ENCODE measurements at regions not wholly inside any gene's neighbourhood (a gene's known extent, or its start where the extent isn't known, plus 50 kb on each side); places are given as distances from the start of the nearest gene placed in this dataset.

DNA sequence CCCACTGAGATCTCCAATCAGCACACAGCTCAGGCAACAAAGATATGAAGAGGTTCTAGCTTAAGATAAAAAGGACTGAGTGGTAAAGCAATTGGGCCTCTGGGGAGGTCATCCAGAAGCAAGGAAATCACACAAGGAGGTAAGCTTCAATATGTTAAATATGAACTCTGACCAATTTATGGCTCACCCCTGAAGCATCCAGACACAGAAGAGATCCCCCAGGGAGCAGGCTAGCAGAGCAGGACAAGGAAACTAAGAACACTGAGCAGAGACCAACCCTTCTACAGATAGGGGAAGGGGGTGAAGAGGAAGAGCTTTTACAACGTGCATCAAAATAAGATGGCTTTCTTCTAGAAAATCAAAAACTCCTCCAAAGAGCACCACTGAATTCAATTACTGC is 616.2 kb downstream of the DNAH5 start:
- Histone ChIP-seq H2BK15ac (ENCODE audit: low read depth, poor library complexity, severe bottlenecking) (no peak overlapping the region), H2AFZ (ENCODE audit: low read depth, low read length) (no peak overlapping the region), H3K4ac (ENCODE audit: low read depth in 1 of 2, low read length in 2 of 2) (no peak overlapping the region), H3K27ac (ENCODE audit: low read length, poor library complexity, severe bottlenecking) (no peak overlapping the region), H2BK5ac (ENCODE audit: low read depth, low read length, poor library complexity, severe bottlenecking) (no peak overlapping the region), H3K27me3 (ENCODE audit: control insufficient read depth in 1 of 2, insufficient read depth in 1 of 2, low read length in 2 of 2) (no peaks in the 10 kb centered on the region), H3K9ac (ENCODE audit: low read length) (no peak overlapping the region), H3K4me1 (ENCODE audit: control insufficient read depth, insufficient read depth, low read depth, low read length) (no peaks in the 10 kb centered on the region), H4K8ac (ENCODE audit: low read length) (no peak overlapping the region), H2BK12ac (ENCODE audit: low read length in 2 of 2) (no peak overlapping the region), H3K4me2 (ENCODE audit: low read length, poor library complexity, severe bottlenecking) (no peak overlapping the region), H4K91ac (ENCODE audit: low read length) (no peak overlapping the region), H3K14ac (ENCODE audit: low read length in 2 of 2) (no peak overlapping the region), H2BK120ac (ENCODE audit: low read depth, low read length) (no peak overlapping the region), H2AK5ac (ENCODE audit: low read length, severe bottlenecking) (no peak overlapping the region), H3K79me1 (replicated peaks; ENCODE audit: low read length, poor library complexity, severe bottlenecking) (no peaks in the 10 kb centered on the region), H3K4me3 (ENCODE audit: insufficient read depth in 1 of 2, low read depth in 1 of 2, low read length in 2 of 2) (no peak overlapping the region), H3K18ac (ENCODE audit: low read depth in 1 of 2, low read length in 2 of 2) (no peak overlapping the region), H3K9me3 (ENCODE audit: control insufficient read depth, low read length) (no peaks in the 10 kb centered on the region), H3K23ac (ENCODE audit: low read length in 2 of 2) (no peak overlapping the region), H3K36me3 (ENCODE audit: control insufficient read depth in 1 of 2, insufficient read depth in 2 of 2, low read depth in 1 of 2, low read length in 2 of 2) (no peaks in the 10 kb centered on the region)
- WGBS, result 27% methylated on average over 1 of the region's 1 CpG
- no peak for DNase-seq

DNA sequence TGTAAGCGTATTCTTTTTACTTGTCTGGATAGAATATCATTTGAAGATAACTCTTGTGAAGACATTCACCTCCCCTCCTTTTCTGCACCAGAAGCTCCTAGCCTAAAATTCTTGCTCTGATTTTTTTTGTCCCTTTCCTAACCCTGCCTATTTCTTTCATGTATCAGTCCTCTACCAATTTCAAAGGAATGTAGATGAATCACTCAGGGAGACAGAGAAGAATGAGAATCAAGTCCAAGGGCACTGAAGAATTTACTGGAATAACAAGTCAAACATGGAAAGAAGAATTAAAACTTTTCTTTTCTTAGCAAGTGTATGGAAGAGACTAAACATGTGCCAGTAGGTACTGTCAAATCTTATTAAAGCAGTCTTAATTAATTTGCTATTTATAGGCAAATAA is 618.7 kb downstream of the DNAH5 start:
- H2BK15ac ChIP-seq (ENCODE audit: low read depth, poor library complexity, severe bottlenecking), result no peak overlapping the region
- DNase-seq, result no peak
- H3K23ac ChIP-seq (ENCODE audit: low read length in 2 of 2), result no peak overlapping the region
- no peak overlapping the region for H2BK12ac ChIP-seq (ENCODE audit: low read length in 2 of 2)
- no peak overlapping the region for H2AK5ac ChIP-seq (ENCODE audit: low read length, severe bottlenecking)
- H3K36me3 ChIP-seq (ENCODE audit: control insufficient read depth in 1 of 2, insufficient read depth in 2 of 2, low read depth in 1 of 2, low read length in 2 of 2), result no peaks in the 10 kb centered on the region
- no CpG with 5 or more reads among the region's 1 CpG for WGBS
- no peak overlapping the region for H2BK120ac ChIP-seq (ENCODE audit: low read depth, low read length)
- no peak overlapping the region for H4K8ac ChIP-seq (ENCODE audit: low read length)
- no peaks in the 10 kb centered on the region for H3K27me3 ChIP-seq (ENCODE audit: control insufficient read depth in 1 of 2, insufficient read depth in 1 of 2, low read length in 2 of 2)
- H3K79me1 ChIP-seq (replicated peaks; ENCODE audit: low read length, poor library complexity, severe bottlenecking), result no peaks in the 10 kb centered on the region
- no peak overlapping the region for H3K14ac ChIP-seq (ENCODE audit: low read length in 2 of 2)
- no peak overlapping the region for H3K18ac ChIP-seq (ENCODE audit: low read depth in 1 of 2, low read length in 2 of 2)
- no peak overlapping the region for H2AFZ ChIP-seq (ENCODE audit: low read depth, low read length)
- H3K27ac ChIP-seq (ENCODE audit: low read length, poor library complexity, severe bottlenecking), result no peak overlapping the region
- H2BK5ac ChIP-seq (ENCODE audit: low read depth, low read length, poor library complexity, severe bottlenecking), result no peak overlapping the region
- no peak overlapping the region for H4K91ac ChIP-seq (ENCODE audit: low read length)
- H3K4me2 ChIP-seq (ENCODE audit: low read length, poor library complexity, severe bottlenecking), result no peak overlapping the region
- H3K4me1 ChIP-seq (ENCODE audit: control insufficient read depth, insufficient read depth, low read depth, low read length), result no peaks in the 10 kb centered on the region
- no peaks in the 10 kb centered on the region for H3K9me3 ChIP-seq (ENCODE audit: control insufficient read depth, low read length)
- no peak overlapping the region for H3K4me3 ChIP-seq (ENCODE audit: insufficient read depth in 1 of 2, low read depth in 1 of 2, low read length in 2 of 2)
- no peak overlapping the region for H3K4ac ChIP-seq (ENCODE audit: low read depth in 1 of 2, low read length in 2 of 2)
- no peak overlapping the region for H3K9ac ChIP-seq (ENCODE audit: low read length)

- Histone ChIP-seq H2BK5ac (ENCODE audit: low read depth, low read length, poor library complexity, severe bottlenecking) (no peak overlapping the region), H2BK15ac (ENCODE audit: low read depth, poor library complexity, severe bottlenecking) (no peak overlapping the region)
- no peak for DNase-seq
Observed at GRCh38 chr5:13322769-13323168, 621.7 kb downstream of the DNAH5 start.

DNA sequence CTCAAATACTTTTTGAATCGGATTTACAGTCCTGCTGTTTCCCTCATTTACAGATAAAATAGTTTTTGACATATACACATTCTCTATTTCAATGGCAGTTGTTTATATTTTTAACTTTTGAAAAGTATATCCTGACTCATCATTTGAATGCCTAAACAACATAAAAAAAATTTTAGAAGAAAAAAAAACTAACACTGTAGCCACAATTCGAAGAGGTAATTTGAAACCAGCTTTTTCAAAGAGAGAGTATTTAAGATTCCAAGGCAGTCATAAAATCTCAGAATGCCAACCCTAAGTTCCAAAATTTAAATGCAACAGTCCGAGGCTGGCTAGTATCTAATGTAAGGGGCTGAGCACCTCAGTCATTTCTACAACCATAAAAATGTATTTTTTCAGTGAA is 626.8 kb downstream of the DNAH5 start:
- 50% methylated on average over 1 of the region's 3 CpGs for WGBS
- DNase-seq, result no peak
- Histone ChIP-seq H3K27me3 (ENCODE audit: control insufficient read depth in 1 of 2, insufficient read depth in 1 of 2, low read length in 2 of 2) (no peaks in the 10 kb centered on the region), H2BK15ac (ENCODE audit: low read depth, poor library complexity, severe bottlenecking) (no peak overlapping the region), H4K91ac (ENCODE audit: low read length) (no peak overlapping the region), H2AK5ac (ENCODE audit: low read length, severe bottlenecking) (no peak overlapping the region), H3K14ac (ENCODE audit: low read length in 2 of 2) (no peak overlapping the region), H3K9ac (ENCODE audit: low read length) (no peak overlapping the region), H4K8ac (ENCODE audit: low read length) (no peak overlapping the region), H2AFZ (ENCODE audit: low read depth, low read length) (no peak overlapping the region), H3K23ac (ENCODE audit: low read length in 2 of 2) (no peak overlapping the region), H2BK12ac (ENCODE audit: low read length in 2 of 2) (no peak overlapping the region), H2BK120ac (ENCODE audit: low read depth, low read length) (no peak overlapping the region), H3K4me2 (ENCODE audit: low read length, poor library complexity, severe bottlenecking) (no peak overlapping the region), H3K4me3 (ENCODE audit: insufficient read depth in 1 of 2, low read depth in 1 of 2, low read length in 2 of 2) (no peak overlapping the region), H3K79me1 (replicated peaks; ENCODE audit: low read length, poor library complexity, severe bottlenecking) (no peaks in the 10 kb centered on the region), H3K36me3 (ENCODE audit: control insufficient read depth in 1 of 2, insufficient read depth in 2 of 2, low read depth in 1 of 2, low read length in 2 of 2) (no peaks in the 10 kb centered on the region), H3K27ac (ENCODE audit: low read length, poor library complexity, severe bottlenecking) (no peak overlapping the region), H3K9me3 (ENCODE audit: control insufficient read depth, low read length) (no peaks in the 10 kb centered on the region), H3K18ac (ENCODE audit: low read depth in 1 of 2, low read length in 2 of 2) (no peak overlapping the region), H2BK5ac (ENCODE audit: low read depth, low read length, poor library complexity, severe bottlenecking) (no peak overlapping the region), H3K4ac (ENCODE audit: low read depth in 1 of 2, low read length in 2 of 2) (no peak overlapping the region), H3K4me1 (ENCODE audit: control insufficient read depth, insufficient read depth, low read depth, low read length) (no peaks in the 10 kb centered on the region)

More at GRCh38 chr5:13322769-13323168, 621.7 kb downstream of the DNAH5 start:
- Histone ChIP-seq H4K8ac (ENCODE audit: low read length) (no peak overlapping the region), H2AFZ (ENCODE audit: low read depth, low read length) (no peak overlapping the region), H3K4me3 (ENCODE audit: insufficient read depth in 1 of 2, low read depth in 1 of 2, low read length in 2 of 2) (no peak overlapping the region), H3K23ac (ENCODE audit: low read length in 2 of 2) (no peak overlapping the region), H4K91ac (ENCODE audit: low read length) (no peak overlapping the region), H3K14ac (ENCODE audit: low read length in 2 of 2) (no peak overlapping the region), H3K4ac (ENCODE audit: low read depth in 1 of 2, low read length in 2 of 2) (no peak overlapping the region), H3K9me3 (ENCODE audit: control insufficient read depth, low read length) (no peaks in the 10 kb centered on the region), H3K79me1 (replicated peaks; ENCODE audit: low read length, poor library complexity, severe bottlenecking) (no peaks in the 10 kb centered on the region), H3K18ac (ENCODE audit: low read depth in 1 of 2, low read length in 2 of 2) (no peak overlapping the region), H2AK5ac (ENCODE audit: low read length, severe bottlenecking) (no peak overlapping the region), H3K9ac (ENCODE audit: low read length) (no peak overlapping the region), H3K4me2 (ENCODE audit: low read length, poor library complexity, severe bottlenecking) (no peak overlapping the region), H3K36me3 (ENCODE audit: control insufficient read depth in 1 of 2, insufficient read depth in 2 of 2, low read depth in 1 of 2, low read length in 2 of 2) (no peaks in the 10 kb centered on the region), H3K27ac (ENCODE audit: low read length, poor library complexity, severe bottlenecking) (no peak overlapping the region), H2BK120ac (ENCODE audit: low read depth, low read length) (no peak overlapping the region), H3K4me1 (ENCODE audit: control insufficient read depth, insufficient read depth, low read depth, low read length) (no peaks in the 10 kb centered on the region), H3K27me3 (ENCODE audit: control insufficient read depth in 1 of 2, insufficient read depth in 1 of 2, low read length in 2 of 2) (no peaks in the 10 kb centered on the region), H2BK12ac (ENCODE audit: low read length in 2 of 2) (no peak overlapping the region)

Measured in mesenchymal stem cell (in vitro differentiated cells and primary cell).